ENCODE measurements at regions not wholly inside any gene's neighbourhood (a gene's known extent, or its start where the extent isn't known, plus 50 kb on each side); places are given as distances from the start of the nearest gene placed in this dataset.

DNA sequence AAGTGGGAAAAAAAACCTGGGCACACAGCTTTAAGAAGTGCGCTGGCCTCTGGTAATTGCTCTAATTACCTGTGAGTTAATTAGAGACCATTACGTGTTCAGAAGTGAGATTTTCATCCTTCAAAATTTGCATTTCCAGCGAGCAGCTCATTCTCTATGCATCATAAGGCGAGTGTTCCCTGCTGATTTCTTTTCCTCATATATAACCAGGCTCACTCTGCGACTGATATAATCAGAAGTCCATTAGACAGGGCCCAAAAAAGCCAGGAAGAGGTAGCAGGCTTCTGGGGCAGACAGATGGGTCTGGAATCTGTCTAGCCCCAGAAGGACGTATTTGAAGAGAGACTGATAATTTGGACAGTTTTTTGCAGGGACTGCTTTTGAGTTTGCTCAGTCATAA is 158.7 kb downstream of the MTHFS start:
- Histone ChIP-seq H4K20me1 (ENCODE audit: control insufficient read depth, insufficient read depth, insufficient read length) (no peaks in the 10 kb centered on the region), H4K8ac (replicated peaks; ENCODE audit: insufficient read length, low read depth, low read length) (no peak overlapping the region), H3K4me2 (ENCODE audit: insufficient read depth, insufficient read length, low read length) (no peak overlapping the region), H4K5ac (ENCODE audit: insufficient read length, low read depth, low read length) (no peak overlapping the region), H2AK5ac (ENCODE audit: insufficient read length, low read length) (no peak overlapping the region), H2AFZ (ENCODE audit: low read length) (no peak overlapping the region), H2BK5ac (ENCODE audit: insufficient read length, low read length) (no peak overlapping the region), H3T11ph (ENCODE audit: low read length) (no peak overlapping the region), H3K18ac (ENCODE audit: insufficient read length, low read depth, low read length) (no peak overlapping the region), H2BK15ac (ENCODE audit: low read depth, low read length) (no peak overlapping the region), H2BK12ac (ENCODE audit: insufficient read length, low read depth, low read length) (no peak overlapping the region), H4K91ac (ENCODE audit: insufficient read length, low read depth, low read length) (no peak overlapping the region), H3K4me1 (ENCODE audit: insufficient read depth, low read length) (no peaks in the 10 kb centered on the region), H3K23me2 (ENCODE audit: insufficient read length, low read depth, low read length, poor library complexity, severe bottlenecking) (no peaks in the 10 kb centered on the region), H3K23ac (ENCODE audit: insufficient read length, low read depth, low read length) (no peak overlapping the region), H2BK20ac (ENCODE audit: low read depth, low read length, poor library complexity, severe bottlenecking) (no peak overlapping the region), H3K79me2 (ENCODE audit: insufficient read depth, low read length) (no peaks in the 10 kb centered on the region), H2BK120ac (ENCODE audit: low read depth, low read length, poor library complexity, severe bottlenecking) (no peak overlapping the region), H3K9me3 (ENCODE audit: control insufficient read depth, low read depth, low read length) (no peaks in the 10 kb centered on the region), H3K27me3 (ENCODE audit: insufficient read depth, low read length) (no peaks in the 10 kb centered on the region), H3K27ac (ENCODE audit: insufficient read length, low read depth, low read length) (no peak overlapping the region), H3K79me1 (ENCODE audit: insufficient read depth, low read depth, low read length, poor library complexity, severe bottlenecking) (no peaks in the 10 kb centered on the region), H3K9ac (ENCODE audit: extremely low read depth, insufficient read length, low read length) (no peak overlapping the region), H3K56ac (ENCODE audit: insufficient read length, low read depth, low read length) (no peak overlapping the region), H3K14ac (ENCODE audit: insufficient read depth, low read length) (no peak overlapping the region), H3K4ac (ENCODE audit: low read depth, low read length) (no peak overlapping the region)
- H3K9me3 Mint-ChIP-seq: no peaks in the 10 kb centered on the region
- H3K27me3 Mint-ChIP-seq (ENCODE audit: low read depth): peaks cover 3% of the 10 kb centered on the region
- H3K4me3 Mint-ChIP-seq: no peak overlapping the region
- H3K36me3 Mint-ChIP-seq (ENCODE audit: insufficient read depth in 1 of 3, low read depth in 3 of 3): no peaks in the 10 kb centered on the region
- peaks cover 0 to 7% of the 10 kb centered on the region in 2 experiments; a peak in 1 of 4 replicates for H3K4me1 Mint-ChIP-seq
- WGBS (ENCODE audit: extremely low coverage, insufficient read length, low lambda C conversion rate): no CpG with 5 or more reads among the region's 6 CpGs
- TF ChIP-seq CTCF (conservative IDR thresholded peaks at IDR 0.05): no peak
- no peak overlapping the region for H3K27ac Mint-ChIP-seq
- no peak for DNase-seq
